ENCODE measurements at regions not wholly inside any gene's neighbourhood (a gene's known extent, or its start where the extent isn't known, plus 50 kb on each side); places are given as distances from the start of the nearest gene placed in this dataset.

- H3K4me3 Mint-ChIP-seq, result no peak overlapping the region
- no peaks in the 10 kb centered on the region for H3K27me3 Mint-ChIP-seq (ENCODE audit: low read depth, poor library complexity)
- no peaks in the 10 kb centered on the region for H3K9me3 Mint-ChIP-seq
- TF ChIP-seq CTCF (IDR thresholded peaks at IDR 0.05), result no peak
- H3K36me3 Mint-ChIP-seq (ENCODE audit: low read depth), result no peaks in the 10 kb centered on the region
- H3K4me1 Mint-ChIP-seq, result no peaks in the 10 kb centered on the region
- H3K27ac Mint-ChIP-seq, result no peak overlapping the region
- no peak for DNase-seq
Measured at GRCh38 chr15:35168464-35168863, 83.4 kb upstream of the NANOGP8 start.

- H3K27ac Mint-ChIP-seq, result no peak overlapping the region
- no peak overlapping the region for H3K4me3 Mint-ChIP-seq
- DNase-seq, result no peak
- no peaks in the 10 kb centered on the region for H3K4me1 Mint-ChIP-seq
- TF ChIP-seq CTCF (IDR thresholded peaks at IDR 0.05), result no peak
- no peaks in the 10 kb centered on the region for H3K9me3 Mint-ChIP-seq
- H3K36me3 Mint-ChIP-seq (ENCODE audit: low read depth), result no peaks in the 10 kb centered on the region
- H3K27me3 Mint-ChIP-seq (ENCODE audit: low read depth, poor library complexity), result no peaks in the 10 kb centered on the region
Measured at GRCh38 chr15:35167675-35168074, 82.6 kb upstream of the NANOGP8 start.

GRCh38 chr15:35166730-35167359 lies 81.8 kb upstream of the NANOGP8 start:
- DNase-seq, result no peak
- no peaks in the 10 kb centered on the region for H3K27me3 Mint-ChIP-seq (ENCODE audit: low read depth, poor library complexity)
- H3K27ac Mint-ChIP-seq, result no peak overlapping the region
- H3K4me1 Mint-ChIP-seq, result no peaks in the 10 kb centered on the region
- TF ChIP-seq CTCF (IDR thresholded peaks at IDR 0.05), result no peak
- H3K9me3 Mint-ChIP-seq, result no peaks in the 10 kb centered on the region
- no peaks in the 10 kb centered on the region for H3K36me3 Mint-ChIP-seq (ENCODE audit: low read depth)
- no peak overlapping the region for H3K4me3 Mint-ChIP-seq

GRCh38 chr15:35161694-35162093 lies 76.6 kb upstream of the NANOGP8 start:
- no peaks in the 10 kb centered on the region for H3K27me3 Mint-ChIP-seq (ENCODE audit: low read depth, poor library complexity)
- no peak overlapping the region for H3K27ac Mint-ChIP-seq
- no peaks in the 10 kb centered on the region for H3K36me3 Mint-ChIP-seq (ENCODE audit: low read depth)
- no peak for DNase-seq
- H3K4me3 Mint-ChIP-seq, result no peak overlapping the region
- TF ChIP-seq CTCF (IDR thresholded peaks at IDR 0.05), result no peak
- H3K4me1 Mint-ChIP-seq, result no peaks in the 10 kb centered on the region
- no peaks in the 10 kb centered on the region for H3K9me3 Mint-ChIP-seq

- DNase-seq, result no peak
- no peak overlapping the region for H3K4me3 Mint-ChIP-seq
- no peaks in the 10 kb centered on the region for H3K4me1 Mint-ChIP-seq
- H3K27ac Mint-ChIP-seq, result no peak overlapping the region
- no peaks in the 10 kb centered on the region for H3K36me3 Mint-ChIP-seq (ENCODE audit: low read depth)
- no peak for TF ChIP-seq CTCF (IDR thresholded peaks at IDR 0.05)
- H3K27me3 Mint-ChIP-seq (ENCODE audit: low read depth, poor library complexity), result no peaks in the 10 kb centered on the region
- H3K9me3 Mint-ChIP-seq, result no peaks in the 10 kb centered on the region
Measured at GRCh38 chr15:35159170-35159569, 74.1 kb upstream of the NANOGP8 start.

- H3K4me3 Mint-ChIP-seq, result no peak overlapping the region
- H3K36me3 Mint-ChIP-seq (ENCODE audit: low read depth), result no peaks in the 10 kb centered on the region
- H3K9me3 Mint-ChIP-seq, result no peaks in the 10 kb centered on the region
- H3K4me1 Mint-ChIP-seq, result no peaks in the 10 kb centered on the region
- no peak overlapping the region for H3K27ac Mint-ChIP-seq
- no peak for DNase-seq
- peaks cover 3% of the 10 kb centered on the region for H3K27me3 Mint-ChIP-seq (ENCODE audit: low read depth, poor library complexity)
- TF ChIP-seq CTCF (IDR thresholded peaks at IDR 0.05), result no peak
Measured at GRCh38 chr15:35151782-35152181, 66.7 kb upstream of the NANOGP8 start.

Measured in nephron progenitor cell (in vitro differentiated cells).